ENCODE measurements at regions not wholly inside any gene's neighbourhood (a gene's known extent, or its start where the extent isn't known, plus 50 kb on each side); places are given as distances from the start of the nearest gene placed in this dataset.

- H3K27me3 ChIP-seq (ENCODE audit: control insufficient read depth, low read length): no peaks in the 10 kb centered on the region
- H3K79me2 ChIP-seq (ENCODE audit: control insufficient read depth, low read length): no peaks in the 10 kb centered on the region
- H3K9me3 ChIP-seq (ENCODE audit: control insufficient read depth, insufficient read depth, low read length): no peaks in the 10 kb centered on the region; the same call in 1 of the 2 replicates
- H3K4me2 ChIP-seq (ENCODE audit: low read length): no peak overlapping the region
- H4K20me1 ChIP-seq (ENCODE audit: control insufficient read depth, insufficient read depth, low read depth, low read length): no peaks in the 10 kb centered on the region
- no peaks in the 10 kb centered on the region for H3K9me2 ChIP-seq (replicated peaks; ENCODE audit: control insufficient read depth, low read length)
- H3K36me3 ChIP-seq (ENCODE audit: control insufficient read depth, low read length): no peaks in the 10 kb centered on the region
- no peaks in the 10 kb centered on the region for H3F3A ChIP-seq (ENCODE audit: control insufficient read depth, insufficient read depth)
- no peaks in the 10 kb centered on the region for H3K4me1 ChIP-seq (ENCODE audit: control insufficient read depth, low read length)
- no peak overlapping the region for H3K4me3 ChIP-seq (ENCODE audit: low read length)
- no peak overlapping the region for H3K27ac ChIP-seq (ENCODE audit: low read depth, low read length)
- TF ChIP-seq, protein P1, sequence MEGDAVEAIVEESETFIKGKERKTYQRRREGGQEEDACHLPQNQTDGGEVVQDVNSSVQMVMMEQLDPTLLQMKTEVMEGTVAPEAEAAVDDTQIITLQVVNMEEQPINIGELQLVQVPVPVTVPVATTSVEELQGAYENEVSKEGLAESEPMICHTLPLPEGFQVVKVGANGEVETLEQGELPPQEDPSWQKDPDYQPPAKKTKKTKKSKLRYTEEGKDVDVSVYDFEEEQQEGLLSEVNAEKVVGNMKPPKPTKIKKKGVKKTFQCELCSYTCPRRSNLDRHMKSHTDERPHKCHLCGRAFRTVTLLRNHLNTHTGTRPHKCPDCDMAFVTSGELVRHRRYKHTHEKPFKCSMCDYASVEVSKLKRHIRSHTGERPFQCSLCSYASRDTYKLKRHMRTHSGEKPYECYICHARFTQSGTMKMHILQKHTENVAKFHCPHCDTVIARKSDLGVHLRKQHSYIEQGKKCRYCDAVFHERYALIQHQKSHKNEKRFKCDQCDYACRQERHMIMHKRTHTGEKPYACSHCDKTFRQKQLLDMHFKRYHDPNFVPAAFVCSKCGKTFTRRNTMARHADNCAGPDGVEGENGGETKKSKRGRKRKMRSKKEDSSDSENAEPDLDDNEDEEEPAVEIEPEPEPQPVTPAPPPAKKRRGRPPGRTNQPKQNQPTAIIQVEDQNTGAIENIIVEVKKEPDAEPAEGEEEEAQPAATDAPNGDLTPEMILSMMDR (IDR thresholded peaks at IDR 0.05; ENCODE audit: low read depth, low read length, poor library complexity, severe bottlenecking): no peak
- TF ChIP-seq EZH2phosphoT487 (IDR thresholded peaks at IDR 0.05; ENCODE audit: borderline replicate concordance, low read length): no peak
Measured at GRCh38 chr12:33313476-33313875, 126.1 kb downstream of the SYT10 start.

GRCh38 chr12:33310471-33310870, 129.1 kb downstream of the SYT10 start:
- no peak for TF ChIP-seq EZH2phosphoT487 (IDR thresholded peaks at IDR 0.05; ENCODE audit: borderline replicate concordance, low read length)
- TF ChIP-seq, protein P1 (IDR thresholded peaks at IDR 0.05; ENCODE audit: low read depth, low read length, poor library complexity, severe bottlenecking): no peak
- Histone ChIP-seq H3K4me1 (ENCODE audit: control insufficient read depth, low read length) (no peaks in the 10 kb centered on the region), H3K4me3 (ENCODE audit: low read length) (no peak overlapping the region), H3K4me2 (ENCODE audit: low read length) (no peak overlapping the region), H3K79me2 (ENCODE audit: control insufficient read depth, low read length) (no peaks in the 10 kb centered on the region), H3K36me3 (ENCODE audit: control insufficient read depth, low read length) (no peaks in the 10 kb centered on the region), H3F3A (ENCODE audit: control insufficient read depth, insufficient read depth) (no peaks in the 10 kb centered on the region), H4K20me1 (ENCODE audit: control insufficient read depth, insufficient read depth, low read depth, low read length) (no peaks in the 10 kb centered on the region), H3K9me3 (ENCODE audit: control insufficient read depth, insufficient read depth, low read length) (no peaks in the 10 kb centered on the region; the same call in 1 of the 2 replicates), H3K27ac (ENCODE audit: low read depth, low read length) (no peak overlapping the region), H3K27me3 (ENCODE audit: control insufficient read depth, low read length) (no peaks in the 10 kb centered on the region), H3K9me2 (replicated peaks; ENCODE audit: control insufficient read depth, low read length) (no peaks in the 10 kb centered on the region)

DNA sequence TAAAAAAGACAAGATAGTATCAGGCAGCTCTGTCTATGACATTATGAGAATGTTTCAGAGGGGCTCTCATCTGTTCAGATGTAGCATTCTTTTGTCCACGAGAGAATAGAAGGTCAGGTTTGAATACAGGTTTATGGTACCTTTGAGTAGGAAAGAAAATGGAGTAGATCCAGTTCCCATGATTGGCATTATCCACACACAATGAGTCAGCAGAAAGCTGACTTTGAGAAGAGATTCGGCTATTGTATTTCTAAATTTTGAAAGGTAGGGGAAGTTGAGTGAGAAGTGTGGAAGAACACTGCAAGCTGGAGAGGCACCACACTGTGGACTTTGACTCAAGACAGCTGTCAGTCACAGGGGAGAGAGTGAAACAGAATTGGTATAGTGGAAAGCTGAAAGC, 135.4 kb downstream of the SYT10 start:
- Histone ChIP-seq H3K9me3 (ENCODE audit: control insufficient read depth, insufficient read depth, low read length) (no peaks in the 10 kb centered on the region), H3K4me2 (ENCODE audit: low read length) (no peak overlapping the region), H3K27me3 (ENCODE audit: control insufficient read depth, low read length) (no peaks in the 10 kb centered on the region), H3K36me3 (ENCODE audit: control insufficient read depth, low read length) (no peaks in the 10 kb centered on the region), H3F3A (ENCODE audit: control insufficient read depth, insufficient read depth) (no peaks in the 10 kb centered on the region), H3K79me2 (ENCODE audit: control insufficient read depth, low read length) (no peaks in the 10 kb centered on the region), H3K27ac (ENCODE audit: low read depth, low read length) (no peak overlapping the region), H3K4me1 (ENCODE audit: control insufficient read depth, low read length) (no peaks in the 10 kb centered on the region), H4K20me1 (ENCODE audit: control insufficient read depth, insufficient read depth, low read depth, low read length) (no peaks in the 10 kb centered on the region), H3K9me2 (replicated peaks; ENCODE audit: control insufficient read depth, low read length) (no peaks in the 10 kb centered on the region; the same call in 1 of the 2 replicates), H3K4me3 (ENCODE audit: low read length) (no peak overlapping the region)
- no peak for TF ChIP-seq EZH2phosphoT487 (IDR thresholded peaks at IDR 0.05; ENCODE audit: borderline replicate concordance, low read length)
- TF ChIP-seq, protein P1 (IDR thresholded peaks at IDR 0.05; ENCODE audit: low read depth, low read length, poor library complexity, severe bottlenecking): no peak
